MM.1S (cell line): ENCODE measurements at regions not wholly inside any gene's neighbourhood (a gene's known extent, or its start where the extent isn't known, plus 50 kb on each side); places are given as distances from the start of the nearest gene placed in this dataset.

Source experiments
- DNase-seq: peaks from one replicate; pipeline ENCODE4 v3.0.0-alpha.2; 2015
- H2AFZ ChIP-seq: fragments of 300-600 bp; sonication (generic); 2 replicates; pipeline ENCODE4 v1.6.0; 2016; ENCODE audit warnings: antibody characterized with exemption, low read length
- H3F3A ChIP-seq: fragments of 300-600 bp; sonication (generic); 2 replicates; pipeline ENCODE4 v1.6.1; 2016; ENCODE audit warnings: mild to moderate bottlenecking, antibody characterized with exemption, low read length, moderate library complexity, mixed read lengths; ENCODE audit not compliant: insufficient read depth
- H3K27ac ChIP-seq: fragments of 300-600 bp; sonication (generic); 2 replicates; pipeline ENCODE4 v1.5.1; 2016; ENCODE audit warnings: mild to moderate bottlenecking, low read length
- H3K27me3 ChIP-seq: fragments of 300-600 bp; sonication (generic); replicated peaks from 2 replicates; pipeline ENCODE4 v1.6.0; 2016; ENCODE audit warnings: low read length; ENCODE audit not compliant: insufficient read depth
- H3K36me3 ChIP-seq: fragments of 300-600 bp; sonication (generic); replicated peaks from 2 replicates; pipeline ENCODE4 v1.6.1; 2016; ENCODE audit warnings: mild to moderate bottlenecking, low read length, mixed read lengths; ENCODE audit not compliant: insufficient read depth
- H3K4me1 ChIP-seq: fragments of 300-600 bp; sonication (generic); 2 replicates; pipeline ENCODE4 v1.6.1; 2016; ENCODE audit warnings: low read length, mixed read lengths
- H3K4me2 ChIP-seq: fragments of 300-600 bp; sonication (generic); 2 replicates; pipeline ENCODE4 v1.6.0; 2016; ENCODE audit warnings: low read depth, low read length
- H3K4me3 ChIP-seq: fragments of 300-600 bp; sonication (generic); 2 replicates; pipeline ENCODE4 v1.5.1; 2016; ENCODE audit warnings: low read length, mixed read lengths
- H3K79me2 ChIP-seq: fragments of 300-600 bp; sonication (generic); 2 replicates; pipeline ENCODE4 v1.6.1; 2016; ENCODE audit warnings: mixed run types, low read length, mixed read lengths
- H3K9ac ChIP-seq: fragments of 300-600 bp; sonication (generic); 2 replicates; pipeline ENCODE4 v1.6.1; 2016; ENCODE audit warnings: low read length, mixed read lengths
- H3K9me2 ChIP-seq: fragments of 300-600 bp; sonication (generic); replicated peaks from 2 replicates; pipeline ENCODE4 v1.6.1; 2016; ENCODE audit warnings: mild to moderate bottlenecking, low read length, mixed read lengths; ENCODE audit not compliant: insufficient read depth
- H3K9me3 ChIP-seq: fragments of 300-600 bp; sonication (generic); replicated peaks from 2 replicates; pipeline ENCODE4 v1.6.1; 2016; ENCODE audit warnings: mild to moderate bottlenecking, low read length, mixed read lengths; ENCODE audit not compliant: insufficient read depth
- H4K20me1 ChIP-seq: fragments of 300-600 bp; sonication (generic); 2 replicates; pipeline ENCODE4 v1.6.1; 2016; ENCODE audit warnings: mild to moderate bottlenecking, low read length, moderate library complexity, mixed read lengths; ENCODE audit not compliant: insufficient read depth
- EZH2 ChIP-seq: fragments of 300-600 bp; sonication (generic); optimal IDR thresholded peaks from 2 replicates; pipeline ENCODE3; 2017; ENCODE audit warnings: low read depth, mild to moderate bottlenecking, antibody characterized with exemption, low read length, mixed read lengths
- EZH2phosphoT487 ChIP-seq: fragments of 300-600 bp; sonication (generic); IDR thresholded peaks from 2 replicates; pipeline ENCODE4 v1.6.1; 2018; ENCODE audit warnings: antibody characterized with exemption, low read length
- TF ChIP-seq, protein P1 (sequence below): fragments of 300-600 bp; sonication (generic); IDR thresholded peaks from 2 replicates; pipeline ENCODE4 v1.5.1; 2016; ENCODE audit warnings: antibody characterized with exemption, low read length, mixed read lengths

GRCh38 chr11:70651031-70651430 lies 252.7 kb downstream of the CTTN start:
- Histone ChIP-seq H3K27ac (no peak overlapping the region), H2AFZ (no peak overlapping the region), H3K4me1 (no peaks in the 10 kb centered on the region), H3K9me2 (no peaks in the 10 kb centered on the region), H3K9me3 (no peaks in the 10 kb centered on the region), H3K4me2 (no peak overlapping the region), H3F3A (no peaks in the 10 kb centered on the region), H4K20me1 (no peaks in the 10 kb centered on the region), H3K36me3 (no peaks in the 10 kb centered on the region), H3K27me3 (peaks cover 41% of the 10 kb centered on the region), H3K4me3 (no peak overlapping the region), H3K79me2 (no peaks in the 10 kb centered on the region), H3K9ac (no peak overlapping the region)
- TF ChIP-seq EZH2phosphoT487: no peak
- TF ChIP-seq, protein P1, sequence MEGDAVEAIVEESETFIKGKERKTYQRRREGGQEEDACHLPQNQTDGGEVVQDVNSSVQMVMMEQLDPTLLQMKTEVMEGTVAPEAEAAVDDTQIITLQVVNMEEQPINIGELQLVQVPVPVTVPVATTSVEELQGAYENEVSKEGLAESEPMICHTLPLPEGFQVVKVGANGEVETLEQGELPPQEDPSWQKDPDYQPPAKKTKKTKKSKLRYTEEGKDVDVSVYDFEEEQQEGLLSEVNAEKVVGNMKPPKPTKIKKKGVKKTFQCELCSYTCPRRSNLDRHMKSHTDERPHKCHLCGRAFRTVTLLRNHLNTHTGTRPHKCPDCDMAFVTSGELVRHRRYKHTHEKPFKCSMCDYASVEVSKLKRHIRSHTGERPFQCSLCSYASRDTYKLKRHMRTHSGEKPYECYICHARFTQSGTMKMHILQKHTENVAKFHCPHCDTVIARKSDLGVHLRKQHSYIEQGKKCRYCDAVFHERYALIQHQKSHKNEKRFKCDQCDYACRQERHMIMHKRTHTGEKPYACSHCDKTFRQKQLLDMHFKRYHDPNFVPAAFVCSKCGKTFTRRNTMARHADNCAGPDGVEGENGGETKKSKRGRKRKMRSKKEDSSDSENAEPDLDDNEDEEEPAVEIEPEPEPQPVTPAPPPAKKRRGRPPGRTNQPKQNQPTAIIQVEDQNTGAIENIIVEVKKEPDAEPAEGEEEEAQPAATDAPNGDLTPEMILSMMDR: no peak
- no peak for TF ChIP-seq EZH2
- no peak for DNase-seq

- TF ChIP-seq EZH2phosphoT487 (no peak), EZH2 (no peak)
- TF ChIP-seq, protein P1: no peak
- DNase-seq: no peak
- Histone ChIP-seq H3K9ac (no peak overlapping the region), H3K4me1 (no peaks in the 10 kb centered on the region), H3K27ac (no peak overlapping the region), H2AFZ (no peak overlapping the region), H4K20me1 (no peaks in the 10 kb centered on the region), H3K4me3 (no peak overlapping the region), H3K4me2 (no peak overlapping the region), H3K27me3 (peaks cover 53% of the 10 kb centered on the region), H3K9me2 (no peaks in the 10 kb centered on the region), H3K36me3 (no peaks in the 10 kb centered on the region), H3K79me2 (no peaks in the 10 kb centered on the region), H3F3A (no peaks in the 10 kb centered on the region), H3K9me3 (no peaks in the 10 kb centered on the region)
Observed at GRCh38 chr11:70654016-70654415, 255.7 kb downstream of the CTTN start.

GRCh38 chr11:70655816-70656215 lies 257.5 kb downstream of the CTTN start:
- Histone ChIP-seq H3F3A (no peaks in the 10 kb centered on the region), H3K4me3 (no peak overlapping the region), H3K9me2 (no peaks in the 10 kb centered on the region), H3K9ac (no peak overlapping the region), H3K4me2 (no peak overlapping the region), H3K79me2 (no peaks in the 10 kb centered on the region), H3K36me3 (no peaks in the 10 kb centered on the region), H3K4me1 (no peaks in the 10 kb centered on the region), H3K27ac (no peak overlapping the region), H3K9me3 (no peaks in the 10 kb centered on the region), H4K20me1 (no peaks in the 10 kb centered on the region), H3K27me3 (peaks cover 70% of the 10 kb centered on the region), H2AFZ (no peak overlapping the region)
- DNase-seq: no peak
- TF ChIP-seq EZH2phosphoT487: no peak
- TF ChIP-seq, protein P1: no peak
- no peak for TF ChIP-seq EZH2
